NOMO-1 treated with dmso at 0.1 percent for 144 hours (cell line): ENCODE measurements at regions not wholly inside any gene's neighbourhood (a gene's known extent, or its start where the extent isn't known, plus 50 kb on each side); places are given as distances from the start of the nearest gene placed in this dataset.

Experiments used
- DNase-seq: peaks from one replicate; lab custom pipeline; 2025; ENCODE audit not compliant: unreplicated experiment; lab: John Stamatoyannopoulos, UW

DNA sequence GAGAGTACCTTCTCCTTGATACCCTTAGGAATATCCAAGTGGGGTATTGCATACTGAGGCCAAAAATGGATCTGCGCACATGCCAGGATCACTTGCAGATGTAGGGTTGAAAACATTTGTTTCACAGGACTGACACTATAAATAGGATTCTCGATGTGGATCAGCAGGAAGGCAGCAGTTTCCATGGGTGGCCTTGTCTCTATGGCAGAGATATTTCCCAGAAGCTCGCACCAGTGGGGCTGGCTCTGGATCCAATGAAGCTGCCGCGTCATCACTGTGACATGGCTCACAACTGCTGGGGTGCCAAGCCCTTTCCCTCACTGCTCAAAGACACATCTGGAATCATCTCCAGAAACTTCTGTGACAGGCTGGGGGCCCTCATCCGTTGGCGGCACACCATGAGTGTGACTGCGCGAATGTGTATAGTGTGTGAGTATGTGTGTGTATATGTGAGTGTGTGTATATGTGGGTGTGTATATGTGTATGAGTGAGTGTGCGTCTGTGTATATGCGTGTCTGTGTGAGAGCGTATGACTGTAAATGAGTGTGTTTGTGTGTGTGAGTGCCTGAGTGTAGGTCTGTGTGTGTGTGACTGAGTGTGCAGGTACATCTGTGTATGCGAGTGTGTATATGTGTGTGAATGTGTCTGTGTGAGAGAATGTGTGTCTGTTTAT is 182.5 kb downstream of the GAS1 start:
- DNase-seq: no peak

- DNase-seq: peak; percentile 30
Measured at GRCh38 chr9:86764221-86764624, 183.1 kb downstream of the GAS1 start.

GRCh38 chr9:86763791-86764190 is 183.5 kb downstream of the GAS1 start:
- peak; percentile 30 for DNase-seq

DNA sequence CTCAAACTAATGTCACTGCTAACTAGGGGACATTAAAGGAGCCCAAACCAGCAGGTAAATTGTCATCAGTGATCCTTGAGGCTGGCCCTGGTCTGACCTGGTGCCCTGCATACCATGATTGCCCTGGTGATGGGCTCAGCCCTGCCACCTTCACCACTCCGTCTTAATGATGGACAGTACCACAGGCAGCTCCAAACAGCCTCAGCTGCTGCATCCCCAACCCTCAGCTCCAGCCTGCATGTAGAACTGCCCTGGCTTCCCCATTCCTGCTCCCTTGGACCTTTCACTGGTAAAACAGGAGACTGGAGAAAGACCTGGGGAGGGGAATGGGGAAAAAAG is 190.0 kb downstream of the GAS1 start:
- DNase-seq: no peak

DNA sequence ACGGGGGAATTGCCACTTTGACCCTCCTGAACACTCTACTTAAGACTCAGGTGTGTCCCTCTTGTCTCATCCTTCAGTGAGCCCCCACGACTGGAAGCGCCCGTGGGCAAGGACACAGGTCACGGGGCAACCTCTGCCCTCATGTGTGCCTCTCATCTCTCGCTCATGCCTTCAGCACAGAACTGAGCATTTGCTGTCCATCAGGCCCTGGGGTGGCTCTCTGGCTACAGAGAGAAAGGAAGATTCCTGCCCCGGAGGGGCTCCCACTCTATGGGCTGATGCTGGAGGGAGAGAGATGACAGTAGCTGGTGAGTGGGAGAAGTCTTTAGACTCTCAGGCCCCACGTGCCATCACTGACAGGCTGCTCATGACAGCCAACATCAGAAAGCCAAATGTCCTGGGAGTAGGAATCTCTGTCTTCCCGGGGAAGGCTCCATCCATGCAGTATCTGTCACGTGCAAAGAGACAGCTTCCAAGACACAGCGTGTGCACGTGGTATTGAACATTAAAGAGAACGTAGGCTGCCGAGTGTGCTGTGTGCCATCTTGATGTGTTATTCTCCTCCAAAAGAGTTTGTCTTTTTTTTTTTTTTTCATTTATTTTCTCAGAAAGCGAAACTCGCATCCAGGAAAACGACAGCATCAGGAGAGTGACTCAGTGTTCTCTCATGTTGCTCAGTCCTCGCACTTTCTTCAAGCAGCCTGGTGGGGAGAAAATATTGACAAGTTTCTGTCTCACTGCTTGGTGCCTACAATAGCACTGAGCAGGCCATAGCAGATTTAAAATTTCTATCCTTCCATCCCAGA is 190.5 kb downstream of the GAS1 start:
- DNase-seq: no peak

DNA sequence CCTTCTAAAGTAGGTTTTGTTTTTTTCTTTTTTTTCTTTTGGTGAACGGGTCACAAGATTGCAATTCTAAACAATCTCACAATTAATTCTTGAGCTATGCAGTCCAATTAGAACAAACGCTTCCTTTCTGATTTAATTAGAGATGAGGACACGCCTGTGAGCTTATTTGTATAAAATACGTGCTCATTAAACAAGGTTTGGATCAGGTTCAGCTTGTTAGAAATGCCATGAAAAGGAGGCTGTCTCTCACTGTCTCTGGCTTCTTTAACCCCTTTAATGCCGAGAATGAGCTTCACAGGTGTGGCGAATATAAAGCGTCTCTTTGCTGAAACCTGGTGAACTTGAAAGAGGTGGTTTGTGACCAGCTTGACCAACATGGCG is 191.8 kb downstream of the GAS1 start:
- DNase-seq: no peak

GRCh38 chr9:86754581-86755560 is 192.4 kb downstream of the GAS1 start:
- DNase-seq: no peak

GRCh38 chr9:86753836-86754235 is 193.5 kb downstream of the GAS1 start:
- DNase-seq: no peak

GRCh38 chr9:86752733-86753132 is 194.6 kb downstream of the GAS1 start:
- DNase-seq: no peak

DNA sequence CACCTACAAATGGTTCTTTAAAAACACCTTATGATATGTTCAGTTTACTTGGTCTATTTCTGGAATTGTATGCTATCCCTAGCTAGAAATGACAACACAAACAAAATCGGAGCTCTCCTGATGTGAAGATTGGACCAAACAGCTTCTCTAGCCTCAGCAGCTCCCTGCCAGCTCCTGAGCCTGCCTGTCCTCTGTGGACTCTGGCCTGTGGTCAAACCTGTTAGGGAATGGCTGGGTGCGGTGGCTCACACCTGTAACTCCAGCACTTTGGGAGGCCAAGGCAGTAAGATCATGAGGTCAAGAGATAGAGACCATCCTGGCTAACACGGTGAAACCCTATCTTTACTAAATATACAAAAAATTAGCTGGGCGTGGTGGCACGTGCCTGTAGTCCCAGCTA is 195.3 kb downstream of the GAS1 start:
- DNase-seq: no peak

DNA sequence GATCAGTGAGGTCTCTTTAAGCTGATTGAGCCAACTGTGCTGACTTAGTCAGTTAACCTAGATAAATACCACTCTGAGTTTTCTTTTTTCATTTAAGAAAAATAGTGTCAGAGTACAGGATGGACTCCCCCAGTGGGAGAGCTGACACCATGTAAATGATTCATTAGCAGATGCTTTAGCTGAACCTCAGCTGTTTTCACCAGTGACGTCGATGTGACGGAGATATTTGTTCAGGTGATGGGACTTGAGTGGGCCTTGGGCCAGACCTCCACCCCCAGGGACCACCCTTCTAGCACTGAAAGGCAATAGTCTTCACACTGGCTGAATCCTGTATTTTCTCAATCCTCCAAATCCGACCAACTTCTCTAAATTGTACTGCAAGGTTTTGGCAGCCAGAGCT is 196.1 kb downstream of the GAS1 start:
- DNase-seq: no peak

GRCh38 chr9:86749894-86750255 is 197.4 kb downstream of the GAS1 start:
- no peak for DNase-seq

- DNase-seq: no peak
Measured at GRCh38 chr9:86749161-86749893, 198.0 kb downstream of the GAS1 start.

- no peak for DNase-seq
Measured at GRCh38 chr9:86747711-86748110, 199.6 kb downstream of the GAS1 start.

GRCh38 chr9:86741311-86742208 is 205.7 kb downstream of the GAS1 start:
- DNase-seq: no peak

DNA sequence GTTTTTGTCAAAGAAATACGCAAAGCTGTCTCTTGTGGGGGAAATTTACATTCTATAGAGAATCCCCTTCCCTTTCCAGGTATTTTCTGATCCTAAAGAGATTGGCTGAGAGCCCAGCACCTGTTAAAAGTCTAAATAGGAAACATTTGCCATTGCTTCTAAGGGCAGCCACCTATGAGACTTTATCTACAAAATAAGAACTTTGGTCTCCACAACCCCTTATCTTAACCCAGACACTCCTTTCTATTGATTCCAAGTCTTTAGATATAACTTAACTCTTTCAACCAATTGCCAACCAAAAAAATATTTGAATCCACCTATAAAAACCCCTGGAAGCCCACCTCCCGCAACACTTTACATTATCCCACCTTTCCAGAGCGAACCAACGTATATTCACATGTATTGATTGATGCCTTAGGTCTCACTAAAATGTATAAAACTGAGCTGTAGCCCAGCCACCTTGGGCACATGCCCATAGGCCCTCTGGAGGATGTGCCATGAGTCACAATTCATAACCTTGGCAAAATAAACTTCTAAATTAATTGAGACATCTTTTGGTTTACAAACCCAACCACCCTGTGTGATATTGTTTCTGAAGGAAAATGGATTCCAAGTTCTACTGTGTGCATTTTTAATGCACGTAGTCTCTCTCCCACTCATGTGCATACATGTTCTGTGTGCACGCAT is 211.4 kb downstream of the GAS1 start:
- no peak for DNase-seq

DNA sequence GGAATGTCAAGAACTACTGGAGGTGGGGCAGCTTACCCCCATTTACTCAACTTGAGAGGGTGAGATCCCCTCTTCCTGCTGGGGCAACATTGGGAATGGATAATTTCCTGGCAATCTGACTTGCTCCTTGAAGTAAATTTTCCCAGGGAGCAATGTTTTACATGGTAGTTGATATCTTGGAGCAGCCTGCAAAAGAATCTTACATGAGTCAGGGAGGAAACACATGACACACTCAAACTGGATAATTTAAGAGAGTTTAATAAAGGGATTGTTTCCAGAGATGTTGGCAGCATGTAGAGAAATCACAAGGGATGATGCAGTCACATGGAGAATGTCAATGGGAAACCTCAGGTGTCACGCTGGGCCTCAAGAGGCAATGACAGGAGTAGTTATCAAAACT is 212.5 kb downstream of the GAS1 start:
- no peak for DNase-seq

GRCh38 chr9:86733929-86734328 is 213.4 kb downstream of the GAS1 start:
- DNase-seq: no peak

DNA sequence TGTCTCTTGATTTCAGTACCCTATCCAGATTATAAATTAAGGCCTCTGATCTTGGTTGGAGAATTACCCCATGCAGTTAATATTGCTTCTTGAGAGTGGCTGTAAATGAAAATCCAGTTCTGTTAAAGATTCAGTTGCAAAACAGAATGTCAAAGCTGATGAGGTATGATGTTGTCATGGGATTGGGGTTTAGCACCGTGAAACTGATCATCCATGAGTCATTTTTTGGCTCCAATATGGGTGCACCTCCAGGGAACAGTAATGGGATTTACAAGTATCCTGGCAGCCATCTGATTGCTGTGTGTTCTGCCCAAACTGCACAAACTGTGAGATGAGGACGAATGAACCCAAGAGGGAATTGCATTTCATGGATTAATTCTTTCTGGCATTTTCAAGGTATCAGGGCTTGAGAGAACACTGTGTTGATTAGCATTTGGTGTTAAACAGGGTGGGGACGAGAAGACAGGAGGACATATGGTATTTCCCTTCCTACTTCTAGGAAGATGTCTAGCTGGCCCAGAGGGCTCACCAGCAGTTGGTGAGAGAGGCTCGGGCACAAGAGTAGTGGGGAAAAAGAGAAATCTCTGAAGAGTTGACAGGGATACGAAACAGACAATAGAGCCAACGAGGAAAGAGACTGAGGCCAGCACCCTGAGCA is 214.7 kb downstream of the GAS1 start:
- no peak for DNase-seq
